Glutamatergic neuron (in vitro differentiated cells): ENCODE measurements at regions not wholly inside any gene's neighbourhood (a gene's known extent, or its start where the extent isn't known, plus 50 kb on each side); places are given as distances from the start of the nearest gene placed in this dataset.

Experiments
- DNase-seq: peaks from one replicate; pipeline ENCODE4 v3.0.0; 2022
- H3K27ac Mint-ChIP-seq: one replicate; pipeline ENCODE4 v1.8.0; 2020; ENCODE audit warnings: mild to moderate bottlenecking, mixed read lengths, inconsistent platforms; ENCODE audit not compliant: unreplicated experiment
- H3K27me3 Mint-ChIP-seq: one replicate; pipeline ENCODE4 v1.8.0; 2020; ENCODE audit warnings: mild to moderate bottlenecking, moderate library complexity, mixed read lengths, inconsistent platforms; ENCODE audit not compliant: unreplicated experiment
- H3K36me3 Mint-ChIP-seq: one replicate; pipeline ENCODE4 v1.8.0; 2020; ENCODE audit warnings: mild to moderate bottlenecking, mixed read lengths, inconsistent platforms; ENCODE audit not compliant: unreplicated experiment
- H3K4me1 Mint-ChIP-seq: one replicate; pipeline ENCODE4 v1.8.0; 2020; ENCODE audit warnings: mild to moderate bottlenecking, low read depth, mixed read lengths, inconsistent platforms; ENCODE audit not compliant: unreplicated experiment
- H3K4me3 Mint-ChIP-seq: one replicate; pipeline ENCODE4 v1.8.0; 2020; ENCODE audit warnings: mild to moderate bottlenecking, mixed read lengths, inconsistent platforms; ENCODE audit not compliant: unreplicated experiment
- H3K9me3 Mint-ChIP-seq: one replicate; pipeline ENCODE4 v1.8.0; 2020; ENCODE audit warnings: mild to moderate bottlenecking, moderate library complexity, mixed read lengths, inconsistent platforms; ENCODE audit not compliant: unreplicated experiment
- TF ChIP-seq, protein P1 (sequence below): fragments of 200-600 bp; sonication (generic); IDR thresholded peaks from one replicate; pipeline ENCODE4 v1.5.0; 2021; ENCODE audit not compliant: partially characterized antibody, unreplicated experiment

DNA sequence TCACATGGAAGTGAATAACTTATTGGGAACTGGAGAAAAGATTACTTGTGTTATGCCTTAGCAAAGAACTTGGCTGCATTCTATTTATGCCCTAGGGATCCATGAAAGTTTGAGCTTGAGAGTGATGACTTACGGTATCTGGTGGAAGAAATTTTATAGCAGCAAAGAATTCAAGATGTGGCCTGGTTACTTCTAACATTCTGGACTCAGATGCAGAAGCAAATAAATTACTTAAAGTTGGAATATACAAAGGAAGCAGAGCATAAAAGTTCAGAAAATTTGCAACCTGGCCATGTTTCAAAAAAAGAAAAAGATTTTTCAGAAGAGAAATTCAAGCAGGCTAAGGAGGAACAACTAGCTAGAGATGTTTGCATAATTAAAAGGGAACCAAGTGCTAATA is 252.3 kb upstream of the WDFY3 start:
- no peak for DNase-seq
- H3K4me1 Mint-ChIP-seq: no peaks in the 10 kb centered on the region
- H3K27me3 Mint-ChIP-seq: no peaks in the 10 kb centered on the region
- TF ChIP-seq, protein P1, sequence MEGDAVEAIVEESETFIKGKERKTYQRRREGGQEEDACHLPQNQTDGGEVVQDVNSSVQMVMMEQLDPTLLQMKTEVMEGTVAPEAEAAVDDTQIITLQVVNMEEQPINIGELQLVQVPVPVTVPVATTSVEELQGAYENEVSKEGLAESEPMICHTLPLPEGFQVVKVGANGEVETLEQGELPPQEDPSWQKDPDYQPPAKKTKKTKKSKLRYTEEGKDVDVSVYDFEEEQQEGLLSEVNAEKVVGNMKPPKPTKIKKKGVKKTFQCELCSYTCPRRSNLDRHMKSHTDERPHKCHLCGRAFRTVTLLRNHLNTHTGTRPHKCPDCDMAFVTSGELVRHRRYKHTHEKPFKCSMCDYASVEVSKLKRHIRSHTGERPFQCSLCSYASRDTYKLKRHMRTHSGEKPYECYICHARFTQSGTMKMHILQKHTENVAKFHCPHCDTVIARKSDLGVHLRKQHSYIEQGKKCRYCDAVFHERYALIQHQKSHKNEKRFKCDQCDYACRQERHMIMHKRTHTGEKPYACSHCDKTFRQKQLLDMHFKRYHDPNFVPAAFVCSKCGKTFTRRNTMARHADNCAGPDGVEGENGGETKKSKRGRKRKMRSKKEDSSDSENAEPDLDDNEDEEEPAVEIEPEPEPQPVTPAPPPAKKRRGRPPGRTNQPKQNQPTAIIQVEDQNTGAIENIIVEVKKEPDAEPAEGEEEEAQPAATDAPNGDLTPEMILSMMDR: no peak
- H3K9me3 Mint-ChIP-seq: peaks cover 2% of the 10 kb centered on the region
- H3K4me3 Mint-ChIP-seq: no peak overlapping the region
- H3K36me3 Mint-ChIP-seq: peaks cover 4% of the 10 kb centered on the region
- no peak overlapping the region for H3K27ac Mint-ChIP-seq

GRCh38 chr4:85221606-85222005 is 253.3 kb upstream of the ARHGAP24 start:
- no peaks in the 10 kb centered on the region for H3K4me1 Mint-ChIP-seq
- peaks cover 4% of the 10 kb centered on the region for H3K36me3 Mint-ChIP-seq
- TF ChIP-seq, protein P1: no peak
- no peak for DNase-seq
- H3K27ac Mint-ChIP-seq: no peak overlapping the region
- no peak overlapping the region for H3K4me3 Mint-ChIP-seq
- H3K9me3 Mint-ChIP-seq: peaks cover 2% of the 10 kb centered on the region
- H3K27me3 Mint-ChIP-seq: no peaks in the 10 kb centered on the region

DNA sequence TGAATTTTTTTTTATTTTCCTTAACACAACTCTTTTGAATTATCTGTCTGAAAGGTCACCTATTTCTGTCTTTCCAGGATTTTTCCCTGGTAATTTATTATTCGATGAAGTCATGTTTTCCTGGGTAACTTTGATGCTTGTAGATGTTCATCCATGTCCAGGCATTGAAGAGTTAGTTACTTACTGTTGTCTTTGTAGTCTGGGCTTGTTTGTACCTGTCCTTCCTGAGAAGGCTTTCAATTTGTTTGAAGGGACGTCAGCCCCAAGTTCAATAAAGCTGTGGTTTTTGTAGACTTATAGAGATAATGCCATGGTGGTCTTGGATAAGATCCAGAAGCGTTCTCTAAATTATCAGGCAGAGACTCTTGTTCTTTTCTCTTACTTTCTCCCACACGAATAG is 252.4 kb upstream of the ARHGAP24 start:
- no peaks in the 10 kb centered on the region for H3K27me3 Mint-ChIP-seq
- no peaks in the 10 kb centered on the region for H3K36me3 Mint-ChIP-seq
- H3K4me1 Mint-ChIP-seq: no peaks in the 10 kb centered on the region
- no peak overlapping the region for H3K27ac Mint-ChIP-seq
- no peak for DNase-seq
- peaks cover 2% of the 10 kb centered on the region for H3K9me3 Mint-ChIP-seq
- H3K4me3 Mint-ChIP-seq: no peak overlapping the region
- TF ChIP-seq, protein P1: no peak

DNA sequence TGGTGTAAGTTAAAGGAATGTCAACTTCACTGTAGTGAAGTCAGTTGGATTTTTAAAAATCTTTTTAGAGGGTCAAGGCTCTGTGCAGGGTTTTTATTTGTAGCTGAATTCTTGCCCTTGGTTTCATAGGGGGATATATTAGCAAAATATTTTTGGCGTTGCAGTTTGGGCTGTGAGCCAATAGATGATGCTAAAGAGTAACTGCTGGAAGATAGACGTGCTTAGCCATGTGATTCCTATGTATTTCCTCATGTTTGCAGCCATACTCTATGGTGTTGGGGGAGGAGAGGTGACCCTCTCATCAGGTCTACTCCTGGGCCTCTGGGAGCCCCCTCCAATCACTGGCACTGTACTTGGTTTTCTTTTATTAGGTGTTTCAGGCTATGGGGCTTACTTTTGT is 246.7 kb upstream of the ARHGAP24 start:
- no peaks in the 10 kb centered on the region for H3K4me1 Mint-ChIP-seq
- H3K27me3 Mint-ChIP-seq: no peaks in the 10 kb centered on the region
- H3K4me3 Mint-ChIP-seq: no peak overlapping the region
- no peak overlapping the region for H3K27ac Mint-ChIP-seq
- no peaks in the 10 kb centered on the region for H3K9me3 Mint-ChIP-seq
- H3K36me3 Mint-ChIP-seq: no peaks in the 10 kb centered on the region
- TF ChIP-seq, protein P1: no peak
- DNase-seq: no peak

DNA sequence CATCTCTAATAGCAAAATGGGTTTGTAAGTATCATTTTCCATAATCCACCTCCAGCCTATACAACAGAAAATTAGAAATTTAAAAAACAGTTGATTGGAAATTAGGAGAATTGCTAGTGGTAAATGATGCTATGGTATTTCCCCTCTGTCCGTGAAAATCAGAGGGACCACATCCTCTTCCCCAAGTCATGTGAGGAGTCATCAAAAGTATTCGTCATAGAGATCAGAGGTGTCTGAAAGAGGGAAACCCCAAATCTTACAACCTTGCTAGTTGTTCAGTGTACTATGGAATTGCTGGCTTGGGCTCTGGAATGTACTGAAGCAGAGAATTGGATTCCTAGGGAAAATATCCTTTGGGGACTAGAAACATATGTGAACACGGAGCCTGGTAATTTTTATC is 241.4 kb upstream of the ARHGAP24 start:
- no peak overlapping the region for H3K4me3 Mint-ChIP-seq
- H3K36me3 Mint-ChIP-seq: no peaks in the 10 kb centered on the region
- H3K9me3 Mint-ChIP-seq: no peaks in the 10 kb centered on the region
- no peaks in the 10 kb centered on the region for H3K4me1 Mint-ChIP-seq
- no peaks in the 10 kb centered on the region for H3K27me3 Mint-ChIP-seq
- no peak overlapping the region for H3K27ac Mint-ChIP-seq
- TF ChIP-seq, protein P1: no peak
- DNase-seq: no peak
